ENCODE measurements at regions not wholly inside any gene's neighbourhood (a gene's known extent, or its start where the extent isn't known, plus 50 kb on each side); places are given as distances from the start of the nearest gene placed in this dataset.

- DNase-seq: no peak
These were observed 164.5 kb upstream of the TLE3 start for GRCh38 chr15:70262171-70262570.

- DNase-seq: no peak
These were observed 163.4 kb upstream of the TLE3 start for GRCh38 chr15:70261083-70261482.

GRCh38 chr15:70260580-70260979 is 162.9 kb upstream of the TLE3 start:
- no peak for DNase-seq

- no peak for DNase-seq
These were observed 162.2 kb upstream of the TLE3 start for GRCh38 chr15:70259640-70260508.

GRCh38 chr15:70259028-70259424 is 161.3 kb upstream of the TLE3 start:
- DNase-seq: peak; percentile 44

GRCh38 chr15:70258369-70259027 is 160.8 kb upstream of the TLE3 start:
- DNase-seq: no peak

GRCh38 chr15:70257573-70258248 is 160.0 kb upstream of the TLE3 start:
- DNase-seq: no peak

GRCh38 chr15:70257047-70257446 is 159.3 kb upstream of the TLE3 start:
- no peak for DNase-seq

- DNase-seq: peak; percentile 47
These were observed 156.7 kb upstream of the TLE3 start for GRCh38 chr15:70254311-70254869.

GRCh38 chr15:70253461-70254156 is 155.9 kb upstream of the TLE3 start:
- DNase-seq: no peak

GRCh38 chr15:70252951-70253320 is 155.2 kb upstream of the TLE3 start:
- no peak for DNase-seq

- no peak for DNase-seq
These were observed 154.6 kb upstream of the TLE3 start for GRCh38 chr15:70252056-70252950.

GRCh38 chr15:70251246-70251990 is 153.7 kb upstream of the TLE3 start:
- DNase-seq: no peak

GRCh38 chr15:70250208-70251201 is 152.8 kb upstream of the TLE3 start:
- peak; percentile 14 for DNase-seq

GRCh38 chr15:70249616-70250015 is 151.9 kb upstream of the TLE3 start:
- DNase-seq: no peak

- DNase-seq: no peak
These were observed 150.7 kb upstream of the TLE3 start for GRCh38 chr15:70248116-70249025.

- no peak for DNase-seq
These were observed 149.6 kb upstream of the TLE3 start for GRCh38 chr15:70247281-70247680.

- no peak for DNase-seq
These were observed 149.0 kb upstream of the TLE3 start for GRCh38 chr15:70246623-70247220.

All from skin of body (tissue), 1 donor.